ENCODE measurements at regions not wholly inside any gene's neighbourhood (a gene's known extent, or its start where the extent isn't known, plus 50 kb on each side); places are given as distances from the start of the nearest gene placed in this dataset.

DNA sequence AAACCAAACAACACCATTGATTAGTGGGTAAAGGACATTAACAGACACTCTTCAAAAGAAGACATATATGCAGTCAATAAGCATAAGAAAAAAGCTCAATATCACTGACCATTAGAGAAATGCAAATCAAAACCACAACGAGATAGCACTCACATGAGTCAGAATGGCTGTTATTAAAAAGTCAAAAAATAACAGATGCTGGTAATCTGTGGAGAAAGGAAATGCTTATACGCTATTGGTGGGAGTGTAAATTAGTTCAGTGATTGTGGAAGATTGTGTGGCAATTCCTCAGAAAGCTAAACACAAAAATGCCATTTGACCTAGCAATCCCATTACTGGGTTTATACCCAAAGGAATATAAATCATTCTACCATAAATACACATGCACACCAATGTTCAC, 182.6 kb downstream of the TRPC6 start:
- TF ChIP-seq POLR2A (IDR thresholded peaks at IDR 0.05; ENCODE audit: extremely low read depth, insufficient read length) (no peak), MYC (IDR thresholded peaks at IDR 0.05; ENCODE audit: low read depth, low read length) (no peak)
- TF ChIP-seq, protein P1, sequence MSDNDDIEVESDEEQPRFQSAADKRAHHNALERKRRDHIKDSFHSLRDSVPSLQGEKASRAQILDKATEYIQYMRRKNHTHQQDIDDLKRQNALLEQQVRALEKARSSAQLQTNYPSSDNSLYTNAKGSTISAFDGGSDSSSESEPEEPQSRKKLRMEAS (IDR thresholded peaks at IDR 0.05; ENCODE audit: low read depth, low read length), result no peak
- TF ChIP-seq, protein P2, sequence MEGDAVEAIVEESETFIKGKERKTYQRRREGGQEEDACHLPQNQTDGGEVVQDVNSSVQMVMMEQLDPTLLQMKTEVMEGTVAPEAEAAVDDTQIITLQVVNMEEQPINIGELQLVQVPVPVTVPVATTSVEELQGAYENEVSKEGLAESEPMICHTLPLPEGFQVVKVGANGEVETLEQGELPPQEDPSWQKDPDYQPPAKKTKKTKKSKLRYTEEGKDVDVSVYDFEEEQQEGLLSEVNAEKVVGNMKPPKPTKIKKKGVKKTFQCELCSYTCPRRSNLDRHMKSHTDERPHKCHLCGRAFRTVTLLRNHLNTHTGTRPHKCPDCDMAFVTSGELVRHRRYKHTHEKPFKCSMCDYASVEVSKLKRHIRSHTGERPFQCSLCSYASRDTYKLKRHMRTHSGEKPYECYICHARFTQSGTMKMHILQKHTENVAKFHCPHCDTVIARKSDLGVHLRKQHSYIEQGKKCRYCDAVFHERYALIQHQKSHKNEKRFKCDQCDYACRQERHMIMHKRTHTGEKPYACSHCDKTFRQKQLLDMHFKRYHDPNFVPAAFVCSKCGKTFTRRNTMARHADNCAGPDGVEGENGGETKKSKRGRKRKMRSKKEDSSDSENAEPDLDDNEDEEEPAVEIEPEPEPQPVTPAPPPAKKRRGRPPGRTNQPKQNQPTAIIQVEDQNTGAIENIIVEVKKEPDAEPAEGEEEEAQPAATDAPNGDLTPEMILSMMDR (IDR thresholded peaks at IDR 0.05; ENCODE audit: low read depth, low read length), result no peak
- no peak for DNase-seq (ENCODE audit: low read depth)
- H3K4me3 ChIP-seq (ENCODE audit: low read depth, low read length), result no peak overlapping the region

DNA sequence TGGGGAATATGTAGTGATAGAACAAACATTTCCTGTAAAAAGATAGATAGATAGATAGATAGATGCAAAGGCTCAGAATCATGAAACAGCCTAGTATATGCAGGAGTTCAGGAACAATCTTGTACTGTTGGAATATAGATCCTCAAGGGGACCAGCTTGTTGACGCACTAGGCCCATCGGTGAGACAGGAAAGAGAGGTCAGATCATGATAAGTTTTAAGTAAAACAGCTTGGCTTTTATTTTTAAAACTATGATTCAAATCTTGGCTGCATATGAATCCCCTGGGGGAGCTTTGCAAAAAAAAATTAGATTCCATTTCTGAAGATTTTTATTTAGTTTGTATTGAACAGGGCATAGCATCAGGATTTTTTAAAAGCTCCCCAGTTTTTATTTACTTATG, 185.8 kb downstream of the TRPC6 start:
- TF ChIP-seq MYC (IDR thresholded peaks at IDR 0.05; ENCODE audit: low read depth, low read length), result no peak
- no peak overlapping the region for H3K4me3 ChIP-seq (ENCODE audit: low read depth, low read length)
- DNase-seq (ENCODE audit: low read depth), result no peak

DNA sequence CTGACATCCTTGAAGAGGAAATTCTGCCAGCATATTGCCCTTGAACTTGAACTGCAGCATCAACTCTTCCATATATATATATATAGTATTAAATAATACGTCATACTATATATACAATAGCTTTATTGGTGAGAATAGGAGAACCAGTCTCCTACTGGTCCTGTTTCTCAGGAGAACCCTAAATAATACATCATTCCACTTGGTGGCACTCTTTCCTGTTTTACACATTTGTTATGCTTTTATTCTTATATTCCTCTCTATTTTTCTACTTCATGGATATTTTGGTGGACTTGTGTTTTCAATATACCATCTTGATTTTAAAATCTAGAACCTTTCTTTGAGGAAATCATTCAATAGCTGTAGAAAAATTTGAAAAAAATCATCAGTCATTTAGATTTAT, 193.3 kb downstream of the TRPC6 start:
- peak; percentile 4 for DNase-seq (ENCODE audit: low read depth)
- TF ChIP-seq, protein P2 (IDR thresholded peaks at IDR 0.05; ENCODE audit: low read depth, low read length), result peak; percentile 17
- TF ChIP-seq, protein P1 (IDR thresholded peaks at IDR 0.05; ENCODE audit: low read depth, low read length), result no peak
- no peak overlapping the region for H3K4me3 ChIP-seq (ENCODE audit: low read depth, low read length)

DNA sequence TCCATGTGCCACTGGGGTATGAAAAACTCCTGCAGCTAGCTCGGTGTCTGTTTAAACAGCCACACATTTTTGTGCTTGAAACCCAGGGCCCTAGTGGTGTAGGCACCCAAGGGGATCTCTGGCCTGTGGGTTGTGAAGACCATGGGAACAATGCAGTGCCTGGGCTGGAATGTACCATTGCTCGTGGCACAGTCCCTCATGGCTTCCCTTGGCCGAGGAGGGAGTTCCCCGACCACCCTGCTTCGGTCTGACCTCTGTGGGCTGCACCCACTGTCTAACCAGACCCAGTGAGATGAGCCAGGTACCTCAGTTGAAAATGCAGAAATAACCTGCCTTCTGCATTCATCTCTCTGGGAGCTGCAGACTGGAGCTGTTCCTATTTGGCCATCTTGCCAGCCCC, 214.0 kb downstream of the TRPC6 start:
- DNase-seq (ENCODE audit: low read depth), result no peak
- H3K4me3 ChIP-seq (ENCODE audit: low read depth, low read length), result no peak overlapping the region
- TF ChIP-seq, protein P2 (IDR thresholded peaks at IDR 0.05; ENCODE audit: low read depth, low read length), result no peak
- TF ChIP-seq, protein P1 (IDR thresholded peaks at IDR 0.05; ENCODE audit: low read depth, low read length), result no peak
- TF ChIP-seq MYC (IDR thresholded peaks at IDR 0.05; ENCODE audit: low read depth, low read length) (no peak), POLR2A (IDR thresholded peaks at IDR 0.05; ENCODE audit: extremely low read depth, insufficient read length) (no peak)

DNA sequence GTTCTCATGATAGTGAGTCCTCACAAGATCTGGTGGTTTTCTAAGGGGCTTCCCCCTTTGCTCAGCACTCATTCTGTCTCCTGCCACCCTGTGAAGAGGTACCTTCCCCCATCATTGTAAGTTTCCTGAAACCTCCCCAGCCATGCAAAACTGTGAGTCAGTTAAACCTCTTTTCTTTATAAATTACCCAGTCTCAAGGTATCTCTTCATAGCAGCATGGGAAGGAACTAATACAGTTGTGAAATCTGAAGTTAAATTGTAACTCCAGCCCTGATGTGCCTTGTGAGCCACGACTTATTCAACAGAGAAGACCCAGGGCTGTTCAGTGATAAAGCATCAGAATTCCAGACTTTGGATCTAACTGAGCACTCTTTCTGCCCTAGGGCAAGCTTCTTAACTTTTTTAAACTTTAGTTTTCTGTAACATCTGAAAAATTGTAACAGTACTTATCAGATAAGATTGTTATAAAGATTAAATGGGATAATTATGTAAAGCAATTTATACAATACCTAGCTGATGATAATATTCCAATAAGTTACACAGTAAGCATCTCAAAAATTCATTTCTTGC, 220.0 kb downstream of the TRPC6 start:
- TF ChIP-seq, protein P2 (IDR thresholded peaks at IDR 0.05; ENCODE audit: low read depth, low read length), result no peak
- TF ChIP-seq, protein P1 (IDR thresholded peaks at IDR 0.05; ENCODE audit: low read depth, low read length), result no peak
- TF ChIP-seq POLR2A (IDR thresholded peaks at IDR 0.05; ENCODE audit: extremely low read depth, insufficient read length), result no peak
- no peak for TF ChIP-seq MYC (IDR thresholded peaks at IDR 0.05; ENCODE audit: low read depth, low read length)
- H3K4me3 ChIP-seq (ENCODE audit: low read depth, low read length), result no peak overlapping the region
- no peak for DNase-seq (ENCODE audit: low read depth)

DNA sequence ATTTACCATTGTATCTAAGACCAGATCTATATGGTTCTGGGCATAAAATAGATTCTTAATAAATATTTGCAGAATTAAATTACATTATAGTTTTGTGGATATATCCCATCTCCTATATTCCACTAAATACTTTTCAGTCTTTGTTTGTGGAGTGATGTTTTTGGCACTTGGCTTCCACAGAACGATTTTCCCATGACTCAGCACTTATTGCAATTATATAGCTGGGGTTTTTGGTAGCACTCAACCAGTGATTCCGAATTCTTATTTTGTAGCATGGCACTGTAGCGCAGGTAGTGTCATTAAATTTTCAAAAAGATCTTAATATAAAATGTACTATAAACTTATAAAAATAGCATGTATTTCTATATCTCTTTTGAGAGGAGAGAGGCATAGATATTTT, 221.2 kb downstream of the TRPC6 start:
- no peak for DNase-seq (ENCODE audit: low read depth)
- H3K4me3 ChIP-seq (ENCODE audit: low read depth, low read length), result no peak overlapping the region
- no peak for TF ChIP-seq POLR2A (IDR thresholded peaks at IDR 0.05; ENCODE audit: extremely low read depth, insufficient read length)
- TF ChIP-seq, protein P1 (IDR thresholded peaks at IDR 0.05; ENCODE audit: low read depth, low read length), result no peak
- no peak for TF ChIP-seq MYC (IDR thresholded peaks at IDR 0.05; ENCODE audit: low read depth, low read length)
- TF ChIP-seq, protein P2 (IDR thresholded peaks at IDR 0.05; ENCODE audit: low read depth, low read length), result no peak

All from NB4 (cell line).